ENCODE measurements at regions not wholly inside any gene's neighbourhood (a gene's known extent, or its start where the extent isn't known, plus 50 kb on each side); places are given as distances from the start of the nearest gene placed in this dataset.
A peak's percentile ranks its signal among the peaks of the same experiment; 100 is the strongest.

GRCh38 chr10:131620314-131620713, 280.5 kb upstream of the PPP2R2D start:
- no peak overlapping the region for H3K27ac ChIP-seq (ENCODE audit: insufficient read length, low read depth, low read length)
- WGBS (ENCODE audit: extremely low coverage, insufficient read length, low lambda C conversion rate), result no CpG with 5 or more reads among the region's 6 CpGs
- peaks cover 4 to 5% of the 10 kb centered on the region in 2 experiments; a peak in 3 of 5 replicates for H3K9me3 Mint-ChIP-seq

More at GRCh38 chr10:131620314-131620713, 280.5 kb upstream of the PPP2R2D start:
- Histone ChIP-seq H3K4ac (ENCODE audit: low read depth, low read length) (no peak overlapping the region), H2AK5ac (ENCODE audit: insufficient read length, low read length) (no peak overlapping the region), H2BK15ac (ENCODE audit: low read depth, low read length) (no peak overlapping the region), H2BK20ac (ENCODE audit: low read depth, low read length, poor library complexity, severe bottlenecking) (no peak overlapping the region), H3K56ac (ENCODE audit: insufficient read length, low read depth, low read length) (no peak overlapping the region), H2BK120ac (ENCODE audit: low read depth, low read length, poor library complexity, severe bottlenecking) (no peak overlapping the region), H3K9me3 (ENCODE audit: control insufficient read depth, low read depth, low read length) (no peaks in the 10 kb centered on the region), H4K91ac (ENCODE audit: insufficient read length, low read depth, low read length) (no peak overlapping the region), H3K27me3 (ENCODE audit: insufficient read depth, low read length) (no peaks in the 10 kb centered on the region), H4K20me1 (ENCODE audit: control insufficient read depth, insufficient read depth, insufficient read length) (no peaks in the 10 kb centered on the region), H4K5ac (ENCODE audit: insufficient read length, low read depth, low read length) (no peak overlapping the region), H4K8ac (replicated peaks; ENCODE audit: insufficient read length, low read depth, low read length) (no peak overlapping the region), H3K4me1 (ENCODE audit: insufficient read depth, low read length) (no peaks in the 10 kb centered on the region; the same call in 1 of the 2 replicates), H3K23me2 (ENCODE audit: insufficient read length, low read depth, low read length, poor library complexity, severe bottlenecking) (no peaks in the 10 kb centered on the region), H3T11ph (ENCODE audit: low read length) (no peak overlapping the region), H3K14ac (ENCODE audit: insufficient read depth, low read length) (no peak overlapping the region), H3K4me2 (ENCODE audit: insufficient read depth, insufficient read length, low read length) (no peak overlapping the region), H3K79me2 (ENCODE audit: insufficient read depth, low read length) (no peaks in the 10 kb centered on the region), H3K18ac (ENCODE audit: insufficient read length, low read depth, low read length) (no peak overlapping the region), H2AFZ (ENCODE audit: low read length) (no peak overlapping the region), H2BK5ac (ENCODE audit: insufficient read length, low read length) (no peak overlapping the region), H2BK12ac (ENCODE audit: insufficient read length, low read depth, low read length) (no peak overlapping the region), H3K23ac (ENCODE audit: insufficient read length, low read depth, low read length) (no peak overlapping the region), H3K79me1 (ENCODE audit: insufficient read depth, low read depth, low read length, poor library complexity, severe bottlenecking) (no peaks in the 10 kb centered on the region), H3K9ac (ENCODE audit: extremely low read depth, insufficient read length, low read length) (no peak overlapping the region)
- Mint-ChIP-seq H3K4me1 (no peaks in the 10 kb centered on the region; a peak in 1 of 4 replicates), H3K27me3 (ENCODE audit: low read depth) (no peaks in the 10 kb centered on the region; the same call in 1 of the 2 replicates), H3K36me3 (ENCODE audit: insufficient read depth in 1 of 3, low read depth in 3 of 3) (peaks cover 0 to 2% (median 0%) of the 10 kb centered on the region in 3 experiments; a peak in 1 of 7 replicates), H3K4me3 (no peak overlapping the region), H3K27ac (peak overlapping the region in 1 of 3 experiments; percentile 31; a peak in 1 of 7 replicates)
- DNase-seq, result no peak
- no peak for TF ChIP-seq CTCF (conservative IDR thresholded peaks at IDR 0.05)
